ENCODE measurements at regions not wholly inside any gene's neighbourhood (a gene's known extent, or its start where the extent isn't known, plus 50 kb on each side); places are given as distances from the start of the nearest gene placed in this dataset.

DNA sequence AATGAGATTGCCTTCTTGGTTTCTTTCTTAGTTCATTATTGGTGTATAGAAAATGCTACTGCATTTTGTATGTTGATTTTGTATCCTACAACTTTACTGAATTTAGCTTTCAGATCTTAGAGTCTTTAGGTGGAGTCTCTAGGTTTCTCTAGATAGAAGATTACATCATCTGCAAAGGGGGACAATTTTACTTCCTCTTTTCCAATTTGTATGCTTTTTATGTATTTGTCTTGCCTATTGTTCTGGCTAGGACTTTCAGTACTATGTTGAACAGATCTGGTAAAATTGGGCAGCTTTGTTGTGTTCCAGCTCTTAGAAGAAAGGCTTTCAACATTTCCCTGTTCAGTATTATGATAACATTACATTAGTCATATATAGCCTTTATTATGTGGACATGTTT is 101.0 kb upstream of the SPRY2 start:
- Histone ChIP-seq H3K36me3 (ENCODE audit: insufficient read depth) (no peaks in the 10 kb centered on the region), H3K27ac (ENCODE audit: low read depth) (no peak overlapping the region), H3K4me1 (ENCODE audit: insufficient read depth) (no peaks in the 10 kb centered on the region), H3K4me3 (ENCODE audit: low read depth, low read length) (no peak overlapping the region)
- DNase-seq (ENCODE audit: extremely low spot score): no peak

DNA sequence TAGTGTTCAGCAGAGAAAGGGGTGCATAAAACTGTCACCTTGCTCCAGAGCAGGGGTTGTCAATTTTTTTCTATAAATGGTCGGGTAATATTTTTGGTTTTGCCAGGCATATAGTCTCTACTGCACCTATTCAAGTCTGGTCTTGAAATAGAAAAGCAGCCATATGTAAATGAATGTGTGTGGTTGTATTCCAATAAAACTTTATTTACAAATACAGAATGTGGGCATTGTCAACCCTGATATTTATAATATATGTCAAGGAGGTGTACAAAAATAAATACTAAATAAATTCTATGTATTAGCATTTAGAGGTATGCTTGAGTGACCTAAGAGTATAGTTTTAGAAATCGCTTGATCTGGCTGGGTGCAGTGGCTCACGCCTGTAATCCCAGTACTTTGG is 97.6 kb upstream of the SPRY2 start:
- Histone ChIP-seq H3K4me3 (ENCODE audit: low read depth, low read length) (no peak overlapping the region), H3K36me3 (ENCODE audit: insufficient read depth) (no peaks in the 10 kb centered on the region), H3K27ac (ENCODE audit: low read depth) (no peak overlapping the region), H3K4me1 (ENCODE audit: insufficient read depth) (no peaks in the 10 kb centered on the region)
- DNase-seq (ENCODE audit: extremely low spot score): no peak
- 97% methylated on average over 3 of the region's 3 CpGs for WGBS

DNA sequence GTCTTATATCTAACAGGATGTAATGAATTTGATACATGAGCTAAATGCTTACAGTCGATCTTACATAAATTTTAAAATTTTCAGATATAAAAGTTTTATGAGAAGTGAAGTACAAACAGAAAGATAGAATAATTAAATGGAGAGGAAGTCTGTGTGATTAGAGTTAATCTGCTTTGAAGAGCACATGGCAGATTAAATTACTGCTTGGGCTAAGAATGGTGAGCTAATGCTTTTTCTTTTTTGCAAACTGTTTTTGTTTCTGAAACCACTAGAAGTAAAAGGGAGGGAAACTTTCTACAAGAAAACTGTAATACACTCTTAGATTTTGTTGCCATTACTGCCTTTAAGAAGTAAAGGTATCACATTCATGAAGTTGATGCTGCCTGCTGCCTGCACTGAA is 96.3 kb upstream of the SPRY2 start:
- no peak overlapping the region for H3K4me3 ChIP-seq (ENCODE audit: low read depth, low read length)
- DNase-seq (ENCODE audit: extremely low spot score): peak; percentile 7
- H3K36me3 ChIP-seq (ENCODE audit: insufficient read depth): no peaks in the 10 kb centered on the region
- 17% methylated on average over 1 of the region's 1 CpG for WGBS
- H3K27ac ChIP-seq (ENCODE audit: low read depth): no peak overlapping the region
- H3K4me1 ChIP-seq (ENCODE audit: insufficient read depth): no peaks in the 10 kb centered on the region

DNA sequence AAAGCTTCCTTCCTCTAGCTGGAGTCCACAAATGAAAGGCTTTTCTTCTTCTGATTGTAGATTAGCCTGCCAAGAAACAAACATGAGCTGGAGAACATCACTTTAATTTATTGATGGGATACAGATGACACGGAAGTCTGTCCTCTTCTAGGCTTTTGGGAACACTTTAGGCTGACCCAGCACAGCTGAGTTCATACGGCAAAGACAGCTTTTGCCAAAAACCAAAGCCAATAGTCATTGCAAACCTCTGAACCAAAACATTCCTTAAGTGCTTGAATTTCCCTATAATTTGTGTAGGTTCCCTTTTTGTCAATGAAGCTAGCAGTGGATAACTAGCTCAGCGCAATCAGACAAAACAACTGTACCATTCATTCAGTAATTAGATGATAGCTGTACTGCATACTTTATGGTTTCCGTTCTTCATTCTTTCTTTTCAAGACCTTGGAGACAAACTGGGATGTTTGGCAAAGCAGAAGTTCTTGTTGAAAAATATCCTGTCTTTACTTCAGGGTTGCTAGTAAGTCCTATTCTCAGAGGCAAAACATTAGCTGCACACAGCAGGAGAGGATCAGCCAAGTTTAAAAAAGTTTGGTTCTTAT is 95.7 kb upstream of the SPRY2 start:
- no peaks in the 10 kb centered on the region for H3K36me3 ChIP-seq (ENCODE audit: insufficient read depth)
- peak overlapping the region; percentile 32 for H3K27ac ChIP-seq (ENCODE audit: low read depth)
- no peaks in the 10 kb centered on the region for H3K4me1 ChIP-seq (ENCODE audit: insufficient read depth)
- H3K4me3 ChIP-seq (ENCODE audit: low read depth, low read length): no peak overlapping the region
- peak; percentile 83 for DNase-seq (ENCODE audit: extremely low spot score)
- 18% methylated on average over 4 of the region's 4 CpGs for WGBS

DNA sequence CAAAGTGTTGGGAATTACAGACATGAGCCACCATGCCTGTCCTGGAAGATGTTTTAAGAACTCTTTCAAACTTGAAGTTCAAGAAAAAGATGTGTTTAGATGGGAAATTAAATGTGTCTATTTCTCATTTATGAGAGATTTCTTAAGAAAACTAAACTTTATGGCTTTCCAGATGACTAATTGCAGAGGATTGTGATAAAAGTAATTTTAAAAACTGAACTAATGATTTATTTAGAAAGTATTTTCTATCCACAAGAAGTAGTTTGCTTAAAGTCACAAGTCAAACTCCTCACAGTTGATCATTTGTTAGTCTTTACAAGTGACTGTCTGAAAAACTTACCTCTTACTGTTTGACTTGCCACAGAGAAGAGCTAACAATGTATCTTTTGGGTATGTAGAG is 89.6 kb upstream of the SPRY2 start:
- no peak overlapping the region for H3K27ac ChIP-seq (ENCODE audit: low read depth)
- no peak overlapping the region for H3K4me3 ChIP-seq (ENCODE audit: low read depth, low read length)
- H3K4me1 ChIP-seq (ENCODE audit: insufficient read depth): no peaks in the 10 kb centered on the region
- DNase-seq (ENCODE audit: extremely low spot score): no peak
- no peaks in the 10 kb centered on the region for H3K36me3 ChIP-seq (ENCODE audit: insufficient read depth)

DNA sequence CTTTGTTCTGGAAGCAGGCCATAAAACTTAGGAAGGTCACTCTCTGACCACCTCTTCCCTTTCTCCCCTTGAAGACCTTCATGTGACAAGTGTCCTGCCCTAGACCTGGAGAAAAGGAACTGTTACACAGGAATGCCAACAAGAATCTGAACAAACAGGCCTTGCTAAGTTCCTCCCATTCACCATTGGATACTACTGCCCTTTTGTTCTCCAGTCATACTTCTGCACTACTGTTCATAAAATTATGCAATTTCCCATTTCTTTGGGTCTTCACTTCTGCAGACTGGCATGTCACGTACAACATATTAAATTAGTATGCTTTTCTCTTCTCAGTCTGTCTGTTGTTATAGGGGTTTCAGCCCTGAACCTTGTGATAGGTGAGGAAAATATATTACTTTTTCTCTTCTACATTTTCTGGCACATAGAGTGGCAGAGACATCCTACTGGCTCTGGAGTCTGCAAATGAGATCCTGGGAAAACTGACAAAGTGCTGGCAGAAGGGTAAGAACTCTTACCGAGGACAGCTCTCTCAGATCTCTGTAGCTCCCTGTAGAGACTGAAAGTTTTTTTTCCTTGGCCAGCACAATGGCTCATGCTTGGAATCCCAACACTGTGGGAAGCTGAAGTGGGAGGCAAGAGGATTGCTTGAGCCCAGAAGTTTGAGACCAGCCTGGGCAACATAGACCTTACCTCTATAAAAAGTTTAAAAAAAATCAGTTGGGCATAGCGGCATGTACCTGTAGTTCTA is 87.6 kb upstream of the SPRY2 start:
- no peaks in the 10 kb centered on the region for H3K36me3 ChIP-seq (ENCODE audit: insufficient read depth)
- no peaks in the 10 kb centered on the region for H3K4me1 ChIP-seq (ENCODE audit: insufficient read depth)
- 73% methylated on average over 3 of the region's 3 CpGs for WGBS

DNA sequence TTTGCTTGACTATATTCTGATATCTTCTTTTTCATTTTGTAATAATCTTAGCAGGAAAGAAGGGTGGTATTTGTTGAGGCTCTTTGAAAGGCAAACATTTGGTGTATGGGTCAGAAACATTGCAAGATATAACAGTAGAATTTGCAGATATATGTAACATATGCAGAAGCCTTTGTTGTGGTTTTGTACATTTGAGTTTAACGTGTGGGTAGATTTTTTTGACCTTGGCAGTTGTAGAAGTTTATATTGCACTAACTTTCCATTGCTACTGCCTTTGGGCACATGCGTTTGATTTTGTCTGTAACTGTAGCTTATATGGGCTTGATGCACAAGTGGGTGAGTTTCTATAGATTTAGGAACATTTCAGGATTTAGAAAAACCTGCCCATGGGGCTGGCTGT is 78.5 kb upstream of the SPRY2 start:
- DNase-seq (ENCODE audit: extremely low spot score): no peak
- 60% methylated on average over 2 of the region's 2 CpGs for WGBS
- no peak overlapping the region for H3K27ac ChIP-seq (ENCODE audit: low read depth)
- no peaks in the 10 kb centered on the region for H3K4me1 ChIP-seq (ENCODE audit: insufficient read depth)
- no peak overlapping the region for H3K4me3 ChIP-seq (ENCODE audit: low read depth, low read length)
- no peaks in the 10 kb centered on the region for H3K36me3 ChIP-seq (ENCODE audit: insufficient read depth)

More for the DNA sequence above, 87.6 kb upstream of the SPRY2 start:
- H3K4me3 ChIP-seq (ENCODE audit: low read depth, low read length): no peak overlapping the region
- no peak for DNase-seq (ENCODE audit: extremely low spot score)
- no peak overlapping the region for H3K27ac ChIP-seq (ENCODE audit: low read depth)

DNA sequence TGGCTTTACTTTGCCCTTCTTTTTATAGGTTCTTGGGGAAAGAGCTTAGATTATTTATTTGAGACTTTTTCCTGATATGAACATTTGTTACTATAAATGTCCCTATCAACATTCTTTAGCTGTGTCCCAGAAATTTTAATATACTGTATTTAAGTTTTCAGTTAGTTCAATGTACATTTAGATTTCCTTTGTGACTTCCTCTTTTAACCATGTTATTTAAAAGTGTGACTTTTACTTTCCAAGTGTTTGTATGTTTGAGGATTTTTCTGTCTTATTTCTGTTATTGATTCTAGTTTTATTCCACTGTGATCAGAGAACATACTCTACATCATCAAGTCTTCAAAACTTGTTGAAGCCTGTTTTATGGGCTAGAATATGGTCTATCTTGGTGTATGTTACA is 72.7 kb upstream of the SPRY2 start:
- Histone ChIP-seq H3K36me3 (ENCODE audit: insufficient read depth) (no peaks in the 10 kb centered on the region), H3K27ac (ENCODE audit: low read depth) (no peak overlapping the region), H3K4me1 (ENCODE audit: insufficient read depth) (no peaks in the 10 kb centered on the region), H3K4me3 (ENCODE audit: low read depth, low read length) (no peak overlapping the region)
- DNase-seq (ENCODE audit: extremely low spot score): no peak

DNA sequence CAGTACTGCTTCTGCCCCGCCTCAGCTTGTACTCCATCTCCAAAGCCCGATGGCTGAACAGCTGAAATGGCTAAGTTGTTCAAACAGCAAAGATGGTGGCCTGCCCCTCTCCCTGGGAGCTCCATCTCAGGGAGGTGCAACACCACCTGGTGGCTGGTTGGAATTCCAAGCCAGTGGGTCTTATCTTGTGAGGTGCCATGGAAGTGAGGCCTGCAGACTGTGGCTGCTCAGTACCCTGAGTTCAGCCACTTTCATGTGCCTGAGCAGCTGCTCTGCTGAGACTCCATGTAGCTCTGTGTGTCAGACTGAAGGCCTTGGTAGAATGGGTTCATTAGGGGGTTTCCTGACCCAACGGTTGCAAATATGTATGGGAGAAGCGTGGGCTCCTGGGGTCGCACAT is 67.3 kb upstream of the SPRY2 start:
- Histone ChIP-seq H3K27ac (ENCODE audit: low read depth) (no peak overlapping the region), H3K4me3 (ENCODE audit: low read depth, low read length) (no peak overlapping the region), H3K4me1 (ENCODE audit: insufficient read depth) (no peaks in the 10 kb centered on the region), H3K36me3 (ENCODE audit: insufficient read depth) (no peaks in the 10 kb centered on the region)
- no peak for DNase-seq (ENCODE audit: extremely low spot score)
- WGBS: 95% methylated on average over 5 of the region's 5 CpGs

DNA sequence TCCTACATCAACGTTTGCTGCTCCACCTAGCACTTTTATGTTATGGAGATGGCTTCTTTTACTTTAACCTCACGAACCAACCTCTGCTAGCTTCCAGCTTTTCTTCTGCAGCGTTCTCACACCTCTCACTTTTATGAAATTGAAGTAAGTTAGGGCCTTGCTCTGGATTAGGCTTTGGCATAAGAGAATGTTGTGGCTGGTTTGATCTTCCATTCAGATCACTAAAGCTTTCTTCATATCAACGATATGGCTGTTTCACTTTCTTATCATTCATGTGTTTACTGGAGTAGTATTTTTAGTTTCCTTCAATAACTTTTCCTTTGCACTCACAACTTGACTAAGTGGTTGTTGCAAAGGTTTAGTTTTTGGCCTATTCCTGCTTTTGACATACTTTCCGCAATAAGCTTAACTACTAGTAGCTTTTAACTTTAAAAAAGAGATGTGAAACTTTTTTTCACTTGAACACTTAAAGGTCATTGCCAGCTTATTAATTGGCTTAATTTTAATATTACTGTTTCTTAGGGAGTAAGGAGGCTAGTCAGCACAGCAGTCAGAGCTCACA is 60.0 kb upstream of the SPRY2 start:
- H3K36me3 ChIP-seq (ENCODE audit: insufficient read depth): no peaks in the 10 kb centered on the region
- WGBS: 52% methylated on average over 5 of the region's 5 CpGs
- no peaks in the 10 kb centered on the region for H3K4me1 ChIP-seq (ENCODE audit: insufficient read depth)
- no peak for DNase-seq (ENCODE audit: extremely low spot score)
- no peak overlapping the region for H3K4me3 ChIP-seq (ENCODE audit: low read depth, low read length)
- H3K27ac ChIP-seq (ENCODE audit: low read depth): no peak overlapping the region

DNA sequence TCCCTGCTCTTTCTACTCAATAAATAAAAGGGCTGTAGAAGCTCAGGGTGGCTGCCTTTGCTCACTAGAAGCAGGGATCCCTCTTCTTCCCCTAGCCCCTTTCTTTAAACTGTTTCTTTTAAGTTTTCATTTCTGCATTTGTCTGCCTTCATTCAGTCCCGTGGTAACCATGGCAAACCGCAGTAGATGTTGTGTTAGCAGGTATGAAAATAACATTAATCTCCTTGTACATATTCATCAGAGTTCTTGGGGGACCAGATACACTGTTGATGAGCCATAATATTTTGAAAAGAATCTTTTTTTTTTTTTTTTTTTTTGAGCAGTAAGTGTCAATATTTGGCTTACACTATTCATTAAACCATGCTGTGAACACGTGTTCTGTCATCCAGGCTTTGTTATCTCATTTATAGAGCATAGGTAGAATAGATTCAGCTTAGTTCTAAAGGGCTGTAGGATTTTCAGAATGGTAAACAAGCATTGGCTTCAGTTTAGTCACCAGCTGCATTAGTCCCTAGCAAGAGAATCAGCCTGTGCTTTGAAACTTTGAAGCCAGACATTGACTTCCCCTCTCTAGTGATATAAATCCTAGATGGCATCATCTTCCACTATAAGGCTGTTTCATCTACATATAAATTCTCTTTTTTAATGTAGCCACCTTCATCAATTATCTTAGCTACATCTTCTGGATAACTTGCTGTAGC is 59.4 kb upstream of the SPRY2 start:
- Histone ChIP-seq H3K4me3 (ENCODE audit: low read depth, low read length) (no peak overlapping the region), H3K4me1 (ENCODE audit: insufficient read depth) (no peaks in the 10 kb centered on the region), H3K27ac (ENCODE audit: low read depth) (no peak overlapping the region), H3K36me3 (ENCODE audit: insufficient read depth) (no peaks in the 10 kb centered on the region)
- 66% methylated on average over 3 of the region's 3 CpGs for WGBS
- DNase-seq (ENCODE audit: extremely low spot score): no peak

DNA sequence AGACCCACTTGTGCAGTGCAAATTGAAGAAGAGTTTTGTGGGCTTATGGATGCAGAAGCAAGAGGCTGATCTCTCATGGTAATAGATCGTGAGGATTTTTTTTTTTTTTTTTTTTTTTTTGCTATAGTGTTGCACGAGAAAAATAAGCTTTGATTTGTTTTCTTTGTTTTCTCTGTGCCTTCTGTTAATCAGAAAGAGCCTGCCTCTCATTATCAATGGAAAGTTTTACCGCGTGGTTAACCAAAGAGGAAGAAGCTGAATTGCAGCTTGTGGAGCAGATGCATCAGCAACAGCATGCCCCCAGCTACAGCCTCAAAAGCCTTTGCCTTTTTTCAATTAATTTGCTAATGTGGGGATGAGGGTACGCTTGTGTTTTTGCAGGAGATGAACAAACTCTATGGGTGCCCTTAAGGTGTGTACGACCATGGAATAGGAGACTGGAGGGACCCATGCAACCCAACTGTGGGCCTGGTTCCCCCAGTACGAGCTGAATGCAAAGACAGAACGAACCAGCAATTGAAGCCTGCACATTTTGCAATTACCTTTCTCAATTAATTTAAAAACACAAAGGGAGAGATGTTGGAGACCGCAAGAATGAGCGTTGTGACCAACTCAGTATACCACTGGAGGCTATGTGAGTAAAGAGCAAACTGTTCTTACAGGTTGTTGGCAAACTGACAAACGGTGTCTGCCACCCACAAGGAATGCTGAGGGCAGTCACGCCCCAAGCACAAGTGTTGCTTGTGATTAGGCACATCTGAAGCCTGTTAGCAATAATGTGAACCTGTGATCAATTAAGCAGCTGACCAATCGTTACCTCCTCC is 58.6 kb upstream of the SPRY2 start:
- Histone ChIP-seq H3K27ac (ENCODE audit: low read depth) (no peak overlapping the region), H3K4me1 (ENCODE audit: insufficient read depth) (no peaks in the 10 kb centered on the region), H3K36me3 (ENCODE audit: insufficient read depth) (no peaks in the 10 kb centered on the region), H3K4me3 (ENCODE audit: low read depth, low read length) (no peak overlapping the region)
- 73% methylated on average over 13 of the region's 13 CpGs for WGBS
- no peak for DNase-seq (ENCODE audit: extremely low spot score)
